Kidney (tissue), 13 donors: ENCODE measurements at regions not wholly inside any gene's neighbourhood (a gene's known extent, or its start where the extent isn't known, plus 50 kb on each side); places are given as distances from the start of the nearest gene placed in this dataset.

ENCODE experiments used
- DNase-seq, 5 donors: peaks; one replicate each; pipeline ENCODE4 v3.0.0-alpha.2; 2013 to 2020
- FAIRE-seq: peaks from 2 replicates; lab custom pipeline; 2012; peaks lifted over from hg19 to GRCh38; lab: Jason Lieb, UNC
- H3K27ac ChIP-seq, 2 donors: one replicate each; pipeline ENCODE4 v1.7.0; 2013; ENCODE audit warnings: low read depth in 2 of 2, low read length in 2 of 2, inconsistent platforms in 1 of 2
- H3K27me3 ChIP-seq: one replicate; pipeline ENCODE4 v1.7.1; 2013; ENCODE audit warnings: low read length, inconsistent platforms; ENCODE audit not compliant: control insufficient read depth, insufficient read depth
- H3K36me3 ChIP-seq, 3 donors: one replicate each; pipeline versions ENCODE4 v1.7.0 to v1.7.1; 2013; ENCODE audit warnings: low read length in 3 of 3, control low read depth in 1 of 3, inconsistent platforms in 1 of 3; ENCODE audit not compliant: insufficient read depth in 3 of 3, control insufficient read depth in 2 of 3
- H3K4me1 ChIP-seq, 3 donors: one replicate each; pipeline versions ENCODE4 v1.7.0 to v1.7.1; 2013; ENCODE audit warnings: low read length in 3 of 3, inconsistent platforms in 1 of 3, low read depth in 1 of 3; ENCODE audit not compliant: control insufficient read depth in 2 of 3, insufficient read depth in 2 of 3
- H3K4me3 ChIP-seq, 3 donors: one replicate each; pipeline versions ENCODE4 v1.7.0 to v1.8.1; 2013; ENCODE audit warnings: low read length in 3 of 3, control low read depth in 1 of 3, inconsistent platforms in 1 of 3
- H3K9ac ChIP-seq, 3 donors: one replicate each; pipeline versions ENCODE4 v1.7.0 to v1.7.1; 2013; ENCODE audit warnings: low read length in 3 of 3, control low read depth in 1 of 3, inconsistent platforms in 1 of 3
- H3K9me3 ChIP-seq, 3 donors: one replicate each; pipeline versions ENCODE4 v1.7.0 to v1.7.1; 2013; ENCODE audit warnings: low read length in 3 of 3, control low read depth in 1 of 3, inconsistent platforms in 1 of 3; ENCODE audit not compliant: control insufficient read depth in 2 of 3, insufficient read depth in 1 of 3
- intact Hi-C: fragments of 100-400 bp; cut with DNase I; formaldehyde crosslinking; loops from one replicate; pipeline ENCODE4 v1.11.1; 2022
- TF ChIP-seq, protein P1 (sequence below): IDR thresholded peaks from 3 replicates; pipeline ENCODE4 v1.5.1; 2012; ENCODE audit warnings: mild to moderate bottlenecking, moderate library complexity, borderline replicate concordance; ENCODE audit not compliant: insufficient read depth; ENCODE audit errors: extremely low read depth
- donor health status: control.
- donor health status: control.
- donor health status: control.
- donor health status: control.
- donor health status: control.
- donor health status: DM: yes; HTN: yes; CAD: no.
- donor health status: Normal renal cell carcinoma (clear cell type).

- Histone ChIP-seq H3K36me3 (no peaks in the 10 kb centered on the region), H3K27ac (no peak overlapping the region), H3K9me3 (no peaks in the 10 kb centered on the region), H3K4me3 (no peak overlapping the region), H3K27me3 (no peaks in the 10 kb centered on the region), H3K9ac (no peak overlapping the region), H3K4me1 (no peaks in the 10 kb centered on the region)
- TF ChIP-seq, protein P1, sequence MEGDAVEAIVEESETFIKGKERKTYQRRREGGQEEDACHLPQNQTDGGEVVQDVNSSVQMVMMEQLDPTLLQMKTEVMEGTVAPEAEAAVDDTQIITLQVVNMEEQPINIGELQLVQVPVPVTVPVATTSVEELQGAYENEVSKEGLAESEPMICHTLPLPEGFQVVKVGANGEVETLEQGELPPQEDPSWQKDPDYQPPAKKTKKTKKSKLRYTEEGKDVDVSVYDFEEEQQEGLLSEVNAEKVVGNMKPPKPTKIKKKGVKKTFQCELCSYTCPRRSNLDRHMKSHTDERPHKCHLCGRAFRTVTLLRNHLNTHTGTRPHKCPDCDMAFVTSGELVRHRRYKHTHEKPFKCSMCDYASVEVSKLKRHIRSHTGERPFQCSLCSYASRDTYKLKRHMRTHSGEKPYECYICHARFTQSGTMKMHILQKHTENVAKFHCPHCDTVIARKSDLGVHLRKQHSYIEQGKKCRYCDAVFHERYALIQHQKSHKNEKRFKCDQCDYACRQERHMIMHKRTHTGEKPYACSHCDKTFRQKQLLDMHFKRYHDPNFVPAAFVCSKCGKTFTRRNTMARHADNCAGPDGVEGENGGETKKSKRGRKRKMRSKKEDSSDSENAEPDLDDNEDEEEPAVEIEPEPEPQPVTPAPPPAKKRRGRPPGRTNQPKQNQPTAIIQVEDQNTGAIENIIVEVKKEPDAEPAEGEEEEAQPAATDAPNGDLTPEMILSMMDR: no peak
- intact Hi-C loops: no loop called here
- FAIRE-seq (no peak), DNase-seq (no peak)
Observed at GRCh38 chr14:62251237-62251636, 489.0 kb downstream of the SNAPC1 start.

DNA sequence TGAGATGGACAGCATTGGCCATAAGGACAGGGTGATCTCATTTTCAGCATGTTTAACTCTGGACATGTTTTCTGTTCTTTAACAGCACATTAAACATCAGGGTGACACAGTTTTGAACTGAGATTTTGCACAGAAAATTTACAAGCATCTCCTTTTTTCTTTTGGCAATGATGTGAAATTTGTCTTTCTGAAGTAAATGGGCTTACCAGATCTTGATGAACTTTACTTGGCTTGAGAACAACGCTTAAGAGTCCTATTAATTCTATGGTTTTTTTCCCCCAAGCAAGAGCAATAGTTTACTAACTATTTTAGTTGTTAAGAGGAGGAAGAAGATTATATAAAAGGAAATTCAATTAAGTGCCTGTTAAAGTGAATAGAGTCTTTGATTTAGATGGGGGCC lies 491.0 kb downstream of the SNAPC1 start:
- Histone ChIP-seq H3K27me3 (no peaks in the 10 kb centered on the region), H3K36me3 (no peaks in the 10 kb centered on the region), H3K9ac (no peak overlapping the region), H3K4me3 (no peak overlapping the region), H3K9me3 (no peaks in the 10 kb centered on the region), H3K27ac (no peak overlapping the region), H3K4me1 (no peaks in the 10 kb centered on the region)
- TF ChIP-seq, protein P1: no peak
- no peak for DNase-seq
- intact Hi-C loops: no loop called here
- FAIRE-seq: no peak

DNA sequence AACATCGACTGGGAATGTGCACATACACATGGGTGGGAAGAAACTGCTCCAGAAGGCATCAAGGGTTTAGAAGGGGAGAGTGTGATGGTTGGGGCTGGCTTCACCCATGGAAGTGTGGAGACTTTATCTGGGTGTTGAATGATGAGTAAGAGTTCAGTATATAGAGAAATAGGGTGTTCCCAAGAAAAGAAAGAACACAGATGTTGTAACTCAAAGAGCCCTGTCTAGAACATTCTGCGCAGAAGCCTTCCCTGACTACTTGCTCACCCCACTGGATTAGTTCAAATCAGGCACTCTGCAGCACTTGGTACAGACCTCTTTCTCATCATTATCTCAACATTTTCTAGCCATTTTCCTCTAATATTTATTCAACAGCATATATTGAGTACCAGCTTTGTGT lies 491.7 kb downstream of the SNAPC1 start:
- no peak overlapping the region for H3K27ac ChIP-seq
- H3K4me1 ChIP-seq: no peaks in the 10 kb centered on the region
- intact Hi-C loops: no loop called here
- no peak overlapping the region for H3K4me3 ChIP-seq
- no peaks in the 10 kb centered on the region for H3K27me3 ChIP-seq
- TF ChIP-seq, protein P1: no peak
- DNase-seq (no peak), FAIRE-seq (no peak)
- H3K9me3 ChIP-seq: no peaks in the 10 kb centered on the region
- no peak overlapping the region for H3K9ac ChIP-seq
- no peaks in the 10 kb centered on the region for H3K36me3 ChIP-seq

DNA sequence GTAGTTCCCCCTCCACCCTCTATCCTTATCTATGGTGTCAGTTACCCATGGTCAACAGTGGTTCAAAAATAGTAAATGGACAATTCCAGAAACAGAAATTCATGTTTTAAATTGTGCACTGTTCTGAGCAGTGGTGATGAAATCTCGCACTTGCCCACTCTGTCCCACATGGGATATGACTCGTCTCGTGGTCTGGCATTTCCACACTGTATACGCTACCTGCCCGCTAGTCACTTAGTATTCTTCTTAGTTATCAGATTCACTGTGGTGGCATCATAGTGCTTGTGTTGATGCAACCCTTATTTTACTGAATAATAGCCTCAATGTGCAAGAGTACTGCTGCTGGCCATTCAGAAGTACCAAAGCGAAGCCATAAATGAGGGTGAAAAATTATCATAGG lies 507.0 kb downstream of the SNAPC1 start:
- Histone ChIP-seq H3K4me3 (no peak overlapping the region), H3K9ac (no peak overlapping the region), H3K4me1 (no peaks in the 10 kb centered on the region), H3K9me3 (no peaks in the 10 kb centered on the region), H3K36me3 (no peaks in the 10 kb centered on the region), H3K27ac (no peak overlapping the region), H3K27me3 (no peaks in the 10 kb centered on the region)
- TF ChIP-seq, protein P1: no peak
- intact Hi-C loops: no loop called here
- DNase-seq: no peak
- FAIRE-seq: no peak
